ENCODE measurements at regions not wholly inside any gene's neighbourhood (a gene's known extent, or its start where the extent isn't known, plus 50 kb on each side); places are given as distances from the start of the nearest gene placed in this dataset.

GRCh38 chr7:118478236-118478635 lies 253.7 kb downstream of the ANKRD7 start:
- Histone ChIP-seq H3K27ac (no peak overlapping the region), H3K79me2 (ENCODE audit: low read depth) (no peaks in the 10 kb centered on the region), H3F3A (ENCODE audit: insufficient read depth, low read depth) (no peaks in the 10 kb centered on the region), H3K36me3 (ENCODE audit: low read depth) (no peaks in the 10 kb centered on the region), H3K4me3 (no peak overlapping the region), H3K4me1 (replicated peaks; ENCODE audit: insufficient read depth) (no peaks in the 10 kb centered on the region), H4K20me1 (ENCODE audit: insufficient read depth) (no peaks in the 10 kb centered on the region), H3K27me3 (ENCODE audit: insufficient read depth, low read depth) (no peaks in the 10 kb centered on the region), H3K9me2 (ENCODE audit: insufficient read depth) (no peaks in the 10 kb centered on the region), H2AFZ (no peak overlapping the region), H3K4me2 (no peak overlapping the region), H3K9me3 (ENCODE audit: insufficient read depth, low read depth) (no peaks in the 10 kb centered on the region)
- BruUV-seq (replicated peaks), result no TSS peak
- DNase-seq, result no peak
- intact Hi-C loops (cut with micrococcal nuclease; ENCODE audit: unreplicated experiment), result no loop called here
- CTCF ChIA-PET, result no interaction called here
- TF ChIP-seq EZH2 (IDR thresholded peaks at IDR 0.05; ENCODE audit: low read depth) (no peak), CTCF (conservative IDR thresholded peaks at IDR 0.05) (no peak)
- POLR2A ChIA-PET (ENCODE audit: unreplicated experiment), result interaction anchor here (0.7 kb wide), 1 partner anchor 147 kb away, joined by 3 read pairs; no protein-coding TSS in a partner anchor

- DNase-seq, result no peak
- H3K4me2 ChIP-seq, result no peak overlapping the region
These were observed 254.4 kb downstream of the ANKRD7 start for GRCh38 chr7:118478931-118479330.

GRCh38 chr7:118492466-118492865 lies 268.0 kb downstream of the ANKRD7 start:
- Histone ChIP-seq H3K27ac (no peak overlapping the region), H3K4me1 (replicated peaks; ENCODE audit: insufficient read depth) (no peaks in the 10 kb centered on the region), H4K20me1 (ENCODE audit: insufficient read depth) (no peaks in the 10 kb centered on the region), H3K4me3 (no peak overlapping the region), H3K79me2 (ENCODE audit: low read depth) (no peaks in the 10 kb centered on the region), H3K36me3 (ENCODE audit: low read depth) (no peaks in the 10 kb centered on the region), H3K27me3 (ENCODE audit: insufficient read depth, low read depth) (no peaks in the 10 kb centered on the region), H3K9me3 (ENCODE audit: insufficient read depth, low read depth) (no peaks in the 10 kb centered on the region), H3K4me2 (no peak overlapping the region), H3F3A (ENCODE audit: insufficient read depth, low read depth) (no peaks in the 10 kb centered on the region), H3K9me2 (ENCODE audit: insufficient read depth) (no peaks in the 10 kb centered on the region), H2AFZ (no peak overlapping the region)
- BruUV-seq (replicated peaks), result no TSS peak
- intact Hi-C loops (cut with micrococcal nuclease; ENCODE audit: unreplicated experiment), result no loop called here
- ChIA-PET POLR2A (ENCODE audit: unreplicated experiment) (no interaction called here), CTCF (no interaction called here)
- DNase-seq, result no peak
- TF ChIP-seq EZH2 (IDR thresholded peaks at IDR 0.05; ENCODE audit: low read depth) (no peak), CTCF (conservative IDR thresholded peaks at IDR 0.05) (no peak)

More at GRCh38 chr7:118478931-118479330, 254.4 kb downstream of the ANKRD7 start:
- Histone ChIP-seq H3K27ac (no peak overlapping the region), H2AFZ (no peak overlapping the region), H3K4me3 (no peak overlapping the region), H3K36me3 (ENCODE audit: low read depth) (no peaks in the 10 kb centered on the region), H3K79me2 (ENCODE audit: low read depth) (no peaks in the 10 kb centered on the region), H3F3A (ENCODE audit: insufficient read depth, low read depth) (no peaks in the 10 kb centered on the region), H3K9me3 (ENCODE audit: insufficient read depth, low read depth) (no peaks in the 10 kb centered on the region), H3K27me3 (ENCODE audit: insufficient read depth, low read depth) (no peaks in the 10 kb centered on the region), H4K20me1 (ENCODE audit: insufficient read depth) (no peaks in the 10 kb centered on the region), H3K9me2 (ENCODE audit: insufficient read depth) (no peaks in the 10 kb centered on the region), H3K4me1 (replicated peaks; ENCODE audit: insufficient read depth) (no peaks in the 10 kb centered on the region)
- ChIA-PET CTCF (no interaction called here), POLR2A (ENCODE audit: unreplicated experiment) (no interaction called here)
- TF ChIP-seq EZH2 (IDR thresholded peaks at IDR 0.05; ENCODE audit: low read depth) (no peak), CTCF (conservative IDR thresholded peaks at IDR 0.05) (no peak)
- intact Hi-C loops (cut with micrococcal nuclease; ENCODE audit: unreplicated experiment), result no loop called here
- no TSS peak for BruUV-seq (replicated peaks)
